ENCODE measurements at regions not wholly inside any gene's neighbourhood (a gene's known extent, or its start where the extent isn't known, plus 50 kb on each side); places are given as distances from the start of the nearest gene placed in this dataset.

GRCh38 chr20:43842126-43843020 is 72.3 kb upstream of the TOX2 start:
- Histone ChIP-seq H3K27ac (no peak overlapping the region), H3K27me3 (no peaks in the 10 kb centered on the region), H3K9me3 (no peaks in the 10 kb centered on the region), H3K4me1 (no peaks in the 10 kb centered on the region), H3K36me3 (replicated peaks in 1 of 2; ENCODE audit: insufficient read depth in 1 of 2, low read depth in 2 of 2) (no peaks in the 10 kb centered on the region), H3K4me3 (no peak overlapping the region)
- DNase-seq, result no peak
- TF ChIP-seq POLR2A (IDR thresholded peaks at IDR 0.05) (no peak), CTCF (IDR thresholded peaks at IDR 0.05) (no peak)
- no peak for ATAC-seq
- 52% methylated on average over 4 to 9 of the region's 9 CpGs for WGBS, 2 donors
- intact Hi-C loops (cut with DNase I), result no loop called here

- DNase-seq, result no peak
- Histone ChIP-seq H3K36me3 (replicated peaks in 1 of 2; ENCODE audit: insufficient read depth in 1 of 2, low read depth in 2 of 2) (no peaks in the 10 kb centered on the region), H3K27me3 (no peaks in the 10 kb centered on the region), H3K9me3 (no peaks in the 10 kb centered on the region), H3K27ac (no peak overlapping the region), H3K4me3 (no peak overlapping the region), H3K4me1 (no peaks in the 10 kb centered on the region)
- intact Hi-C loops (cut with DNase I), result no loop called here
- 55 to 58% methylated on average over 11 of the region's 11 CpGs for WGBS, 2 donors
- TF ChIP-seq POLR2A (IDR thresholded peaks at IDR 0.05), result no peak
- no peak for TF ChIP-seq CTCF (IDR thresholded peaks at IDR 0.05)
- no peak for ATAC-seq
Observed at GRCh38 chr20:43840382-43841070, 74.1 kb upstream of the TOX2 start.

GRCh38 chr20:43839793-43840199 is 74.9 kb upstream of the TOX2 start:
- Histone ChIP-seq H3K36me3 (replicated peaks in 1 of 2; ENCODE audit: insufficient read depth in 1 of 2, low read depth in 2 of 2) (no peaks in the 10 kb centered on the region), H3K4me3 (no peak overlapping the region), H3K27ac (no peak overlapping the region), H3K4me1 (no peaks in the 10 kb centered on the region), H3K27me3 (no peaks in the 10 kb centered on the region), H3K9me3 (no peaks in the 10 kb centered on the region)
- ATAC-seq (no peak), DNase-seq (no peak)
- intact Hi-C loops (cut with DNase I), result no loop called here
- 61 to 72% methylated on average over 4 of the region's 4 CpGs for WGBS, 2 donors
- no peak for TF ChIP-seq CTCF (IDR thresholded peaks at IDR 0.05)

- Histone ChIP-seq H3K4me3 (no peak overlapping the region), H3K9me3 (no peaks in the 10 kb centered on the region), H3K36me3 (replicated peaks in 1 of 2; ENCODE audit: insufficient read depth in 1 of 2, low read depth in 2 of 2) (no peaks in the 10 kb centered on the region), H3K27me3 (no peaks in the 10 kb centered on the region), H3K4me1 (no peaks in the 10 kb centered on the region), H3K27ac (no peak overlapping the region)
- TF ChIP-seq POLR2A (IDR thresholded peaks at IDR 0.05) (no peak), CTCF (IDR thresholded peaks at IDR 0.05) (no peak)
- intact Hi-C loops (cut with DNase I), result no loop called here
- DNase-seq, result no peak
- no peak for ATAC-seq
- 48 to 55% methylated on average over 4 to 5 of the region's 5 CpGs for WGBS, 2 donors
Observed at GRCh38 chr20:43838703-43839060, 76.0 kb upstream of the TOX2 start.
